NCI-H1930 (cell line): ENCODE measurements at regions not wholly inside any gene's neighbourhood (a gene's known extent, or its start where the extent isn't known, plus 50 kb on each side); places are given as distances from the start of the nearest gene placed in this dataset.

Source experiments
- DNase-seq, 2 experiments: peaks; one replicate each; lab custom pipeline; 2025; lab: John Stamatoyannopoulos, UW

DNA sequence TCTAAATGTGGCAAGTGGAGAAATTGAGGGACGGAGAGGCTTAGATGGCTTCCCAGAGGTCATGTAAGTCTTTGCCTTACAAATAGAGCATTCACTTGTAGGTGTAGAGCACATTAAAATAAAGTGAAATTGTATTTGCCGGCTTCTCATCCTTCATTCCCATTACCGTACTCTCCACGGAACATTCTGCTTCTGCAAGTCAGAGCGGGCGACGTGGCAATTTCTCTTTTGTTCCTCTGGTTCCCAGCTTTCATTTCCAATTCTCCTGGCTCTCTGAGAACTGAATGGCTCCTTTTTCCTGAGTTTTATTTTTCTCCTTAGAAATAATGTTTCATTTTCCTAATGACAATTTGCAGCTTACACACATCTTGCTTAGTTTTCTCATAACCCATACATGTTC is 51.3 kb upstream of the PFKP start:
- no peak for DNase-seq

DNA sequence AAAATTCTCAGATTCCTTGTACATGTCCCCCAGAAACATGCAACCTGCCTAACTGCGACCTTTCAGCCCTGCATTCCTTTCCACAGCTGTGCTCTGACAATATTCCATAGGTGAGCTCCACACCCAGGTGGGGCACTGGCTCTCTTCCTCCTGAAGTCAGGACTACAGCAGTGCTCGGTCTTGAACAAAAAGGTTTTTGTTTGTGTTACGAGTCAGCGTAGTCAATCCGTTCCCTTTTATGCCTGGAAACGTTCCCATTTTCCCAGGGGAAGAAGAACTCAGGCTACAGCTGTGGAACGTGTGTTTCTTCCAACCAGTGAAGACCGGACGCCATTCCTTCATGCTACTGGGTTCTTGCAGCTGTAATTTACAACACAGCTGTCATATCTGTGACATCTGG is 52.4 kb upstream of the PFKP start:
- DNase-seq = no peak

DNA sequence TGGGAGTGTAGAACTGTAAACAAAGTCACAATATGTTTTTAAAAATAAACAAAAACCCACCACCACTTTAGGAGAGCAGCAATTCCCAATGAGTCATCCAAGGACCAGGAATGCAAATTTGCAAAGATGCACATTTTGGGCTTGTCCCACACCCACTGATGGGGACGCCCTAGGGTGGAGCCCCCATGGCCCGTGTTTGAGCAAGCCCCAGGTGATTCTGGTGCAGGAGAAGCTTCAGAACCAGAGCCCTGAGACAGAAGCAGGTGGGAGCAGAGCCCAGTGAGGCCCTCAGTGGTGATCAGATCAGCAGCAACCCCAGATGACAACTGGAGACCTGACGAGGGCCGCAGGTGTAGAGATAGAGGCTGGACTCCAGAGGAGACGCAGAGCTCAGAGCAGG is 55.1 kb upstream of the PFKP start:
- DNase-seq = no peak

DNA sequence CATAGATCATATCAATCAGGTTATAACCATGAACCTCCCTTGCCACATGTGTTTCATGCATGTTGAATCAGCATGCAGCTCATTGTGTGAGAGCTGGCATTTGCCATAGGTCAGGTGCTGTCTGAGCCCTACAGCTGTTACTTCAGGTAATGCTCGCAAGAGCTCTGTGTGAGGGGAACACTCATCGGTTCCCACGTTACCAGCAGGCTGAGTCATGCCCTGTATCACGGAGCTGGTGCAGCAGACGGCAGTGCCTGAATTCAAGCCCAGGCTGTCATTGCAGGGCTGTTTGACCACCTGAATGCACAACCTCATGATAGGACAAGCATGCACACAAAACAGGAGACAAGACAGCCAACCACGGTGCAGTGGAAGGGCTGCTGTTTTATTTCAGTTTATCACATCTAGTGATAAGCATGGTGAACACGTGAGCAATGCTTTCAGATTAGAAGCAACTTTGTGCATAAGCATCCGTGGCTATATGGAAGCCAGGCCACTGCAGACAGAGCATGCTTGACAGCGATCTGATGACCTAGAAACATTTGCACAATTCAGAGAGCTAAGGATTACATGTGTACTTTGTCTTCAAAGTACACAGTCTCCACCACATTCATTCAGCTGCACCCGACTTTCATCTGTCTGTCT is 56.4 kb upstream of the PFKP start:
- no peak for DNase-seq

DNA sequence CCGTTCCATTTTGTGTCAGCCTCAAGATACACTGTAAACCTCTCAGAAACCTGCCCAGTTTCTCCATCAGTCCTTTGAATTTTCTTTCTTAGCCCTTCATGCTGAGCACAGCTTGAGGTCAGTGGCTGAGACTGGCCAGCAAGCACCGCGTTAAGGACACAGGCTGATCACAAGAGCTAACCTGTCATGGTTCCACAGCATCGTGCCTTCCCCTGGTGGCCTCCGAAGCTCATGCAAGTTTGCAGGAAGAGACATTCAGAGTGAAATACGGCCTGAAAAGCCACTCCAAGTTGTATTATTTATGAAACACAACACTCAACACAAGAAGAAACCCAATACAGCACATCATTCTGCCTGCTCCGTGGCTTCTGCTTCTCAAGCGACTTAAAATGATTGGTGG is 57.0 kb upstream of the PFKP start:
- no peak for DNase-seq

DNA sequence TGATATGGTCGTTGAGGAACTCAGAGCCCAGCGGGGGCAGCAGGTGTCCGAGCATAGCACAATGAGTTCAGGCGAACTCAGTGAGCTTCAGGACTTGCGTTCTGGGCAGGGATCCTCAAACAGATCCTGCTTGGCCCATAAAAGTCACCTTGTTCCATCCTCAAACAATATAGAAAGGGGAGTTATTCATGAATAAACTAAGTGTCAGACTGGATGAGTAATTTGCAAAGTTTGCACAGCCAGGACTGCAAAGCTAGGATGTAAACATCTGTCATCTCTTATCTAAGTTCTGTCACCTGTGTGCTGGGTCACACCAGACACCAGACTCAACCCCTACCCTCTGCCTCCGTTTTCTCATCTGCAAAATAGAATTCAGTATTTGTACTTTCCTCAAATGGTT is 58.0 kb upstream of the PFKP start:
- DNase-seq = no peak

DNA sequence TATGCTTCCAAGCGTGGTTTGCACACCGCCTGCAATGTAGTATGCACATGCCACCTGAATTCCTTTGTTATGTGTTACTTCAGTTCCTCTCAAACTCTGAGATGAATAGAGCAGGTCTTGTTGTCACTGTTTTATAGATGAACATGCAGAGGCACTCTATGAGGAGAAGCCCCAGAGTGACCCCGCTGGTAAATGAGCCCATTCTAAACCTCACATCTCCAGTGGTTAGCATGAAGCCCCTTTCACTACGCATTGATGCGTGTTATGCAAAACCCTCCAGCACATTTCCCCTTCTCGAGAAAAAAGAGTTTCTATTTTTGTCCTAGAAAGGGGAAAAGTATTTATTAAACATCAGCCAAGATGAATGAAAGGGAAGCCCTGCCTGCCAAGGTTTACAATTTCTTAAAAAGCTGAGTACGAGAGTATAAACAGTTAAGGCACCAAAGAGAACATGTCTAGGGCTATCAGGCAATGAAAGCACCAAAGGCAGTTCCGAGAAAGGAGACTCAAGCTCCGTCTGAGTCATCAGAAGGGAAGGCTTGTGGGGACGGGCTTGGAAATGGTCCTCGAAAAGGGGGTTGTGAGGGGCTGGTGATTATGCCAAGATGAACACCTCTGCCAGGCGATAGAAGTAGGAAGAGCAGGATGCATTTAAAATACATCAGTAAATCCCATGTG is 58.7 kb upstream of the PFKP start:
- DNase-seq = no peak

DNA sequence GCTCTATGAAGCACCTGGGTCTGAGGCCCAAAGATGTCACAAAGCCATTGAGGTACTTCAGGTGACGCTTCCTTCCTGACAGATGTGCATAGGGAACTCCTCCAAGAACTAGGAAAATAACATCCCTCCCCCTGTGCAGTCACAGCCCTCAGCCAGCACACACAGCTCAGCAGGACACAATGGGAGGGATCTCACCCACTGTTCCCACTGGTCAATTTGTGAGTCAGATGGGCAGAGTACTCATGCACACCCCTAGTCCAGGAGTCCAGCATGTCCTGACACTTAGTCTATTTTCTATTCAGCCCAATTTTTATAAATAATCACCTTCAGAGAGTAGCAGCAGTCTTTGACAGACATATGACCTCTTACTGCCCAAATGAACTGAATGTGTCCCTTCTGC is 60.7 kb upstream of the PFKP start:
- DNase-seq = no peak

DNA sequence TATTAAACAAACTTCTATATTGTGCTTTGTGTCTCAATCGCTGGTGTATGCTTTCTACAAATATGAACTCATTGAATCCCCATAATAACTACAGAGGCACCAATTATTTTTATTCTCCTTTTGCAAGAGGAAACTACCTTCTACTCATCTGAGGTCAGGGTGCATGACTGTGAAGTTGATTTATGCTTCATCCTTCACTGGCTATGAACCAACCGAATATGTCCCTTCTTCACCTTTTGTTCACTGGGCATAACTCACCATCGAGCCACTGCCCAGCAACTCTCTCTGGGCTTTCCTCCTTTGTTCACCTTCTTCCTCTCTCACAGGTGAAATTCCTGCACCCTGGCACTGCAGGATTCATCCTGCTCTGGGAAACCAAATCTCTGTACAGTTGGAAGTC is 61.3 kb upstream of the PFKP start:
- DNase-seq = no peak

DNA sequence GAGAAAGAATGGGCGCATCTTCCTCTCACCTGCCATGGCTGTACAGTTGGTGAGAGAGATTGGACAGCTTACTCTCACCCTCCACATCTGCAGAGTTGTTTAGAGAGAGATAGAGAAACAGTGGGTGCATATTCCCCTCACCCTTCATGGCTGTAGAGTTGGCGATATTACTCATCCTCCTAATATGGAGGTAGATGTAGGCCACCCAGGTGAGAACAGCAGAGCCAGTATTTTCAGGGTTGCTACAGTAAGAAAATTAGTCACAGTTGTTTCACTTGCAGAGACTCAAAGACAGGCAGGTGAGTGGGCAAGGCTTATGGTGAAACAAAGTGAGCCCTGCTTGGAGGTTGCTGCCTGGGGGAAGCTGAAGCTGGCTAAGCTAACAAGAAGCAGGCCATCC is 65.0 kb upstream of the PFKP start:
- DNase-seq = no peak

DNA sequence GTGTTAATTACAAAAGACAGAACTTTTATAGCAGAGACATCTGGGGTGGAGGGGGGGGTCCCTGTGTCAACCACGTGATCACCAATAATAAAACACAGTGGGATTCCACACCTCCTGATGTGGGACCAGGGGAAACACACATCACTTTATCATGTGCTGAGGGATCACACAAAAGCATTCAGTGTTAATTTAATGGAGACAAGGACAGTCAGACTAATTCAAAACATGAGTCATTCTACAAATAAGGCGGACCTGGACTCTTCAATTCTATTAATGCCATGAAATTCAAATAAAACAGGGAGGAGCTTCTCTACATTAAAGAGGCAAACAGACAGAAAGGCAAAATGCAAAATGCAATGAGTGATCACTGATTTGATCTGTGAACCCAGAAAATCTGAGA is 67.3 kb upstream of the PFKP start:
- no peak for DNase-seq

DNA sequence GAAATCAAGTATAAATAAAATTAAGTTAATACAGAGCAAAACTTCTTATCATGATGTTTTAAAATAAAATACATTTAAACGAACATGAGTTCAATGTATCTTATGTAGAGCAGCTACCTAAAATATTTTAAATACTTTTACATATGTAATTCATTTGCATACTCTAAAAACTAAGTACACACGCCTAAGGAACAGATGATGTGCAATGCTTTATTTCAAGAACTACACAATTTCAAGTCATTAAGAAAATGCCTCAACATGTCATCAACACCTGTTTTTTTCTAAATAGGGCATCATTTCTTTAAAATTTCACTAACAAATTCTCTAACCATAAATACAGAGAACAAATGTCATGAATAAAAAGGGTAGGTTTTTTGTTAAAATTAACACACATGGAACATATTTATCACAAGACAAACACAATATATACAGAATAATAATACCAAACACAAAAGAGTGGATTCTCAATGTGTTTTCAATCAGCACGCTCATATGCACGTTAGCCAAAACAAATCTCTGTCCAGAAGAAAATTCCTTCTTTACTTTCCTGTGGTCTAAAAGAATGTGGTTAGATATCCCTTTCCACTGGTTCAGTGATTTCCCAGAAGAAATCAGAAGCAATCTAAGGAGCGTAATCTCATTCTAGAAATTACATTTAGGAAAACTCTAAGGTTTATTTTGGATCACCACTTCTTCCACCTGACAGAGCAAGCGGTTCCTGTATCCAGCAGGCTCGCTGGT is 73.0 kb upstream of the PFKP start:
- no peak for DNase-seq

DNA sequence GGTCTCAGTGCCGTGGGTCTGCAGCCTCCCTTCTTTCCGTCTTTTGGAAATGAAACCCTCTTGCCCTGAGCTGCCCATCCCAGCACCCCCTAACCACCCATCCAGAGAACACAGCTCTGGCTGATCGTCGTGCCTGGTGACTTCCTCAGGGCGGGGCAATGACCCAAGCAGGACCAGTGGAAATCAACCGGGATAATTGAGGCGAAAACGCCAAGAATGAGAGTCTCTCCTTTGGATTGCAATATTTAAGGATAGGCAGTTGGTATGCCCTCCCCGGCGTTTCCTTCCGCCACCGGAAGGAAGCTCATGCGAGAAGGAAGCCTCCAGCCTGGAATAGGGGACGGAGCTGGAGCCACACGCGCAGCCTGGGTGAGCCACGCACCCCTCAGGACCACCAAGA is 73.7 kb upstream of the PFKP start:
- no peak for DNase-seq

DNA sequence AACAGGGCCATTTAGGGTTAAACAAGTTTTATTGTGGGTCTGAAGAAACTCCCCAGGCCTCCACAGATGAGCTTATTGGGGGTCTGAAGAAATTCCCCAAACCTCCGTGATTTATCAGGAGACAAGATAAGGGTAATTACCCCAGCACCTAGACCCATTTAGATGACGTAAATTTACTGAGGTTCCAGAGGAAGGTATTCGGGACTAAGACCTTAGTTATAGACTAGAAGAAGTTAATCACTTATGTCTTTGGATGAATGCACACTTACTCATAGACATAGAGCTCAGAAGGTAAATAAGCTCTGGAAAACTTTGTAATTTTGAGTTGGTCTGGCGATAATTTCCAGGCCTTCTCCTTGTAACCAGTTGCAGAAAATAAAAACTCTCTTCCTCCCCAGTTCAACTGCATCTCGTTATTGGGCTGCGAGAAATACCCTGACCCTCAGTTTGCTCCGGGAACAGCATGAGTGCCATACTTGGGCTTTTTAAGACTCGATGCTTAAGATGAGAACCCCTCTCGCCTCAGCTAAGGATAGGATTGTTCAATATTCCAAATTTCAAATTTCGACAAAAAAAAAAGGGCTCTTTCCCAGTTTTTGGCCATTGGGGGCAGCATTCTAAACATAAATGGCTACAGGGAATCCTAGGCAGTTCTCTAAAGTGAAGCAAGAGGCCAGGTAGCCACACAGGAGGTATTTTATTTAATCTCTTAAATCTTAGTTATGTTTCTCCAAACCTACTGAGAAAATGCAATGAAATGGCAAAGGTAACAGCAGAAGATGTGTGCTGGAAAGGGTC is 74.7 kb upstream of the PFKP start:
- DNase-seq = no peak

DNA sequence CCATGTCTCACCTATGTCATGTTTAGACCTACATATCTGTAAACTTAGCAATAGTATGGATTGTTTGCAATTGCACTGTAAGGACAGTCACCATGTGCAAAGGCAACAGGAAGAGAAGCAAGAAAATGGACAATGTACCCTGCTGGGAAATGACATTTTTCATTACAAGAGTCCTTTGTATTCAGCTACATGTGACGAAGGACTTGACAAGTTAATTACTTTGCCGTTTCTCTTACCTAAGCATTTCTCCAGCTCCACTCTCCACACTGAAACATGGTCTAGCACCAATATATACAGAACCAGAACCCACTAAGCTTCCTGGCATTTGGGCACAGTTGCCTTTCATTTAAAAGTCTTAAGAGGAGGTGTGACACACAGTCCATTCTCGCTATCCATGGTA is 76.6 kb upstream of the PFKP start:
- no peak for DNase-seq

DNA sequence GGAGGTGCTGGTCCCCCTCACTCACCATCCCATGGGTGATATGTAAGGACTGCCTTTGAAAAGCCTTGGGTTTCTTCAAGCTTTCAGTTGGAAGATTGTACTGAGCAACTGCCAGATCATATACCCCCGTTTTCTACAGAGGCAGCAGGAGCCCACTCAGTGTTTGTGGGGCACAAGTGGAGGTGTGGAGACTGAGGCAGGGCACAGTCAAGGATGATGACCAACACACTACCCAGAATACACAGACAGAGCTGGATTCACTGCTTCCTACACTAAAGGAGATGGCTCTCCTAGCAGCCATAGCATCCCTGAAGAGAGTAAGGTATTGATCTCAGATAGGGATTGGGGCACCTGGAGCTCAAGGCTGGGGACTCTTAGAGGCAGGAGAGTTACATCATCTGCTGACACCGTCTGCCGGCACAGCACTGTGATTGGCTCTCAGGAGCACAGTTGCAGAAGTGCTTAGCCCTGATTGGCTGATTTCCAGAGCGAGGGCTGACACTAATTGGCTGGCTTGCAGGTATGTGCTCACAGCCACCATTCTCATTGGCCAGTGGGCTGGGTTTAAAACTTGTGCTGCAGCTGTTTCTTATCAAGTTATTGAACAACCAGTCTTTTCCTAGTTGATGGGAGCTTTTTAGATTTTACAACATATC is 77.9 kb upstream of the PFKP start:
- no peak for DNase-seq

DNA sequence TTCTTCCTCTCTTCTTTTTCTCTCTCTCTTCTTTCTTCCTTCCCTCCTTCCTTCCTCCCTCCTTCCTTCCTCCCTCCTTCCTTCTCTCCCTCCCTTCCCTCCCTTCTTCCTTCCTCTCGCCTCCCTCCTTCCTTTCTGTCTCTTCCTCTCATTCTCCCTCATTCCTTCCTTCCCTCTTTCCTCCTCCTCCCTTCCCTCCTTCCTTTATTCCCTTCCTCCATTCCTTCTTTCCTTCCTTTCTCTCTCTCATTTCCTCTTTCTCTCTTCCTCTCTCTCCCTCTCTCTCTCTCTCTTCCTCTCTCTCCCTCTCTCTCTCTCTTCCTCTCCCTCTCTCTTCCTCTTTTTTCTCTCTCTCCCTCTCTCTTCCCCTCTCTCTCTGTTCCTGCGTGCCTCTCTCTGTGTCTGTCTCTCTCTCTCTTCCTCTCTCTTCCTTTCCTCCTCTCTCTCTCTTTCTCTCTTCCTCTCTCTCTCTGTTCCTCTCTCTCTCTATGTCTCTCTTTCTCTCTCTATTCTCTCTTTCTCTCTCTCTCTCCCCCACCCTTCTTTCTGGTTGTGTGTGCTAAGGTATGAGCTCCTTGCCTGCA is 80.1 kb upstream of the PFKP start:
- DNase-seq = no peak

DNA sequence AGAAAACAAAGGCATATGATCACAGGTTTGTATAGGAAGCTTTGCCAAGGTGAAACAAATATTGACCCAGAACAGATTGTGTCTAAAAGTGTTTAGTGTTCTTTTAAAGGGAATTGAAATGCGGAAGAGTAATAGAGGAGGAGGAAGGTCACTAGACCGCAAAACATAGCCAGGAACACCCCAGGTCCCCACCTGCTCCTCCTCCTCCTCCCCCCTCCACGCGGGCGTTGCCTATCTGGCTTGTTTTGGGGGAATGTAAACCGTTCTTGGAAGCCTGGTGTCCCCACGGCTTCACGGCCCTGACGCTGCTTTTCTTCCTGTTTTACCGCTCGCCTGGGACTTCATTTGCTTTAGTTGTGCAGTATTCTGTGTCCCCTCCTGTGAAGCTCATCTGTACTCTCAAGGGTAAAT is 81.0 kb upstream of the PFKP start:
- DNase-seq = no peak

DNA sequence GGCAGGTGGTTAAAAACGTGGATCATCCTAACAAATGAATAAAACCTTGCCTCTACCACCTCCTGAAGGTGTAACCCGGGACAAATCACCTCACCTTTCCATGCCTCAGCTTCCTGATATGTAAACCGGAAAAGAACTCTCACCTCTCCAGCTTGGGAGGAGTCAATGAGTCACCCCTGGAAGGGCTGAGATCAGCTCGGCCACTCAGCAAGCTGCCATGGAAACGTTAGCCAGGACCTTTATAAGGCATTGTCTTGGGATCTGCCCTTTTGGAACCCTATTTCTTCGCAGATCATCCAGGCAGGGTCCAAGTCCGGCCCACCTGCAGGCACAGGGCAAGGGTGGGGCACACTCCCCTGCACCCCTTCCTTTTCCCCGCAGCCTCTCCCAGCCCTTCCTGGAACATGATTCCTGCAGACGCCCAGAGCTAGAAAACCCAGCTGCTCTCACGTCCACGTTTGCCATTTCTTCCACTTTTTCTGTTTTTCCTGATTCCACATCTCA is 81.6 kb upstream of the PFKP start:
- no peak for DNase-seq

DNA sequence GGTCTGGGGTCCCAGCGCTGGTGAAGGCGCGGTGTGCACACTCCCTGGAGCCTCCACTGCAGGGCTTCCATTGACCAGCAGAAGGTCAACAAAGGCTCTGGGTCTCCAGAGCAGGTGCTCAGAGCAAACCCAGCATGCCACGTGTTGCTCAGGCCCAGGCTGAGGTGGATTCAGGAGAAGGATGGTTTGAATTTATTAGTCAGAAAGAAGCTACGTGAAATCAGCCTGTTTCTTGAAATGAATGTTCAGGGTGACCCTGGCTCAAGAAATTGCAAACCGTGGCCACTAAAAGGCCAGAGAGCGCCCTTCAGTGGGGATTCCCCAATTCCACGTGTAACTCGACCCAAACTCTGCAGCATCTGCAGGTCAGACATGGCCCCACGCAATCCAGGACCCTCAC is 82.7 kb upstream of the PFKP start:
- no peak for DNase-seq

DNA sequence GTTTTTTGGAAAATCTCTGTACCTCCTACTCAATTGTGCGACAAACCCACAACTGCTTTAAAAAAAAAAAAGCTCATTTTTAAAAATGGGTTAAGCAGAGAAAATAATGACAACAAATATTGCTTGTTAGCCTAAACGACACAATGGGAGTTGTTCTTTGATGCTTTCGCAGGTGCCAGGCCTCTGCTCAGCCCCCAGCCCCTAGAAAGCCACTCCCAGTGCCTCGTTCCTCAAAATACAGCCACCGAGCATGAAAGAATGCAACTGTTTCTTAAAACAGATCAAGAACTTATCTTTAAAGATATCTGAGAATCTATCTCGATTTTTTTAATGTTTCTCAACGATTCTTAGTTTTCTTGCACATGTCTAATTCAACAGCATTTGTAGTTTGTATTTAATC is 85.2 kb upstream of the PFKP start:
- DNase-seq = no peak

DNA sequence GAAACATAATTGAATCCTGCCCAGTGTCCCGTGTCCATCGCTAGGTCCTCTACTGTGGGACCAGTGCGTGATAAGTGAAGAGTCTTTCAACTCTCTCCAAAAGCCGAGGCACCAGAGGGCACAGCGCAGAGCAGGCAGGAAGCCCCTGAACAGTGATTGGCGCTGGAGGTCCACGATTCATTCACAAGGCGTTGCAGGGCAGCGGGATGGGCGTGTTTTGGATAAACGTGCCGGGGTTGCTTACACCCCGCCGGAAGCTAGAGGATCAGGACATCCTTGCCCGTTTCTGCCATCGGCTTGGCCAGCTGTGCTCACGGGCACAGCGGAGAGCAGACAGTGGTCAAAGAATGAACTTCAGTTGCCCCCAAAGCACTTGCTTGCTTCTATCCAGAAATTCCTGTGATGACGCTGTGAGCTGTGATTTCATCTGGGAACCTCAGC is 86.0 kb upstream of the PFKP start:
- DNase-seq = no peak
